H54 (cell line): ENCODE measurements at regions not wholly inside any gene's neighbourhood (a gene's known extent, or its start where the extent isn't known, plus 50 kb on each side); places are given as distances from the start of the nearest gene placed in this dataset.
"Not testable (repeated sequence)": the region's sequence is repeated elsewhere in the genome, so short reads cannot be mapped to it uniquely, and the experiment has no call there.

Experiments
- DNase-seq: peaks from one replicate; pipeline ENCODE4 v3.0.0; 2011; ENCODE audit warnings: low spot score, mixed read lengths; ENCODE audit not compliant: insufficient read length
- FAIRE-seq: peaks from 3 replicates; lab custom pipeline; 2011; peaks lifted over from hg19 to GRCh38; lab: Jason Lieb, UNC
- POLR2A ChIP-seq: IDR thresholded peaks from 2 replicates; pipeline ENCODE4 v1.6.1; 2011; ENCODE audit warnings: low read depth, mild to moderate bottlenecking, low read length

DNA sequence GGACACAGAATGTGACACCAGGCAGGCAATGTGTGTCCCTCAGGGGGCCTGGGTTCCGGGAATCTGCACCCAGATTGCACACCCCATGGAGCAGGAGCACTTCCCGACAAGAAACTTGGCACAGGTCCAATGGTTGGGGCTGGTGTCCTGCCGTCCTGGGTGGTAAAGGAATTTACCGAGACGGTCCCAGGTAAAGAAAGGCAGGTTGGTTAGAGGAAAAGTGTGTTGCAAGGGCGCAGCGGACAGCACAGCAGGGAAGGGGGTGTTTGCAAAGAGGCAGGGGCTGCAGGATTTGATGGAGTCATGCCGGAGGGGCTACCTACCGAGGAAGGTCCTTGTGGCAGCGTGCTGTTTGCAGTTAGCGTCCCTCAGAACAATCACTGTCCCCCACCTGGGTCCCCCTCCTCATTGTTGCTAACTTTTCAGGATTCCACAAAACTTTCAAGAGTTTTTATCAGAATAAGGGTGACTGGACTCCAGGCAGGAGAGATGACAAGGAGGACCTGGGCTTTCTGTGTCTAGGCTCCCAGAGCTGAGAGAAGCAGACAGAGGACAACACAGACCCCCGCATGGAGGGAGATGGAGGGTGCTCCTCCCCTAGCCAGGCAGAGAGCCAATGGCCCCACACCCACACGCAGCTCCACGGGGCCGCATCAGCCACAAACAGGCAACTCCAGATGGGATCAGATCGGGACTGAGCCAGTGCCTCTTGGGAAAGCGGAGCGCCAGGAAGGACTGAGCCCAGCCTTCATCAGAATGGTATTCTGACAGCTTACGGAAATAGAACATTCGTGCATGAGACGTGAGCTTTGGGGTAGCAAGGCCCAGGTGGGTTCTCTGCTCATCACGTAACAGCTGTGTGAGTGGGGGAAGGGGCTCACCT is 1423.9 kb downstream of the BRD1 start:
- no peak for DNase-seq
- no peak for TF ChIP-seq POLR2A
- FAIRE-seq = no peak

DNA sequence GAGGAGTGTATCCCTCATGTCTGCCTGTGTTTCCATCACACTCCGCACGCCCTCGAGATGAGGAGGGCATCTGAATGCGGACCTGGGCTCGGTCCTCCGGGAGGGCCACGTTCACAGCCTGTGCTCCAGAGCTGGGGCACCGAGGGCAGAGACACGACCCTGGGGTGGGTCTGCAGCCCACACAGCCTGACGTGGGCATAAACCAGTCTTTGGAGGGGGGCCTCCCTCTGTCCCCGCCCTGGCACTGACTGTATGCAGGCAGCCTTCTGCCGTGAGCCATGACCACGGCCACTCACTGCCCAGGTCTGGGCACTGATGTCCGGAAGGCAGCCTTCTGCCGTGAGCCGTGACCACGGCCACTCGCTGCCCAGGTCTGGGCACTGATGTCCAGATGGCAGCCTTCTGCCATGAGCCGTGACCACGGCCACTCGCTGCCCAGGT is 1425.1 kb downstream of the BRD1 start:
- DNase-seq = no peak
- FAIRE-seq = no peak
- no peak for TF ChIP-seq POLR2A

DNA sequence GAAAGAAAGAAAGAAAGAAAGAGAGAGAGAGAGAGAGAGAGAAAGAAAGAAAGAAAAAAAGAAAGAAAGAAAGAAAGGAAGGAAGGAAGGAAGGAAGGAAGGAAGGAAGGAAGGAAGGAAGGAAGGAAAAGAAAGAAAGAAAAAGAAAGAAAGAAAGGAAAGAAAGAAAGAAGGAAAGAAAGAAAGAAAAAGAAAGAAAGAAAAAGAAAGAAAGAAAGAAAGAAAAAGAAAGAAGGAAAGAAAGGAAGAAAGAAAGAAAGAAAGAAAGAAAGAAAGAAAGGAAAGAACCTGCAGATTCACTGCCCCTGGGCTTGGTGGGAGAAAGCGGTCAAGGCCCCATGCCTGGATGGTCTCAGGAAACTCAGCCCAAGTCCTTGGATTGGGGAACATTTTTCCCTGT is 1426.2 kb downstream of the BRD1 start:
- DNase-seq, FAIRE-seq: not testable (repeated sequence)

DNA sequence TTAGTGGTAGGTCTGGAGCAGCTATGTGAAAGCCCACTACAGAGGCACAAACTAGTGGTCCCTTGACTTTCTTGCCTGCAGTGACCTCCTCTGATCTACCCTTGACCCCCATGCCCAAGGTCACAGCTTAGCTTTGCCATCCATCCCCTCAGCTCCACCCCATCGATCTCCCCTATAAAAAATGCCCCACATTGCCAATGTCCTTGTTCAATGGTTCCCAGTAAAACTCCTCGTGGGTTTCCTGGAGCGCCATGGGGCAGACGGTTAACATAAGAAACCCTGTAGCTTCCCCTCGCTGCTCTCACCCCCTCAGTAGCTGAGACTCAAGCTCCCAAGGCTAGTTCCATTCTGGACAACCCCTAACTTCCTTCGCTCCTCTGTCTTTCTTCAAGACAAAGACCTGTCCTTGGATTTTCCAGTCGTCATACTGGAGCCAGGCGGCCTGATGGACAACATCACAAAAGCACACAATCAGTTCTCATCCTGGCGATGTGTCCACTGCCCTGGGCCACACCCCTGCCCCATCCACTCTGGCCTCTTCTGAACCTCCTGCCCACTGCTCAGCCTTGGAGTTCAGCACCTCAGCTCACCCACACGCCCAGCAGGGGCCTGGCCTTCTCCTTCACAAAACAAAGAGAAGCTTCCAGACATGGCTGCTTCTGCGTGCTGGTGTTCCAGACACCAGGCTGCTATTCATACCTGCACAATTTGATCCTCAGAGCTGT is 1429.3 kb downstream of the BRD1 start:
- FAIRE-seq = no peak
- no peak for TF ChIP-seq POLR2A
- no peak for DNase-seq

DNA sequence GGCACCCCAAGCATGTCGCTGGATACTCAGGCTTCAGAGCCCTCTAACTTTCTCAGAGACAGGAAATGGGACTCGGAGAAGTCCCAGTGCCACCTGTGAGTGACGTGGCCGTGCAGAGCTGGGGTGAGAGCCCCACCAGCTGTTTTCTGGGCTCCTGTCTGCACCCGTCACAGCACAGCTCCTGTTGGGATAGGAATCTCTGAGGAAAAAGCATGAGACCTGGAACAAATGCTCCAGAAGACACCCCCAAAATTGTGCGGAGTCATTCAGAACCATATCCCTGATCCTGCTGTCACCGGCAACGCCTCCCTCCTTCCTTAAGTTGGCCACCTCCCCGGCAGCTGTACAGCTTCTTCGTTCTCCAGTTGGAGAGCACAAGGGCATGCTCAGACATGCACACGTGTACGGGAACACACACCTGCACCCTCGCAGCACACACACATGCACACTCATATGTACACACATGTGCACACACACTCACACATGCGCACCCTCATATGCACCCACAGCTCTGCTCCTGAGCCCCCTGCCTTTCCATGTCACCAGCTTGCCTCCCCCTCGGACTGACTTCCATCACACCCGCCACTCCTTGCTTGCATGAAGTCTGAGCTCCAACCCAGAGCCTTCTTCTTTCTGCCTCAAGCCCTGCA is 1430.0 kb downstream of the BRD1 start:
- FAIRE-seq = no peak

DNA sequence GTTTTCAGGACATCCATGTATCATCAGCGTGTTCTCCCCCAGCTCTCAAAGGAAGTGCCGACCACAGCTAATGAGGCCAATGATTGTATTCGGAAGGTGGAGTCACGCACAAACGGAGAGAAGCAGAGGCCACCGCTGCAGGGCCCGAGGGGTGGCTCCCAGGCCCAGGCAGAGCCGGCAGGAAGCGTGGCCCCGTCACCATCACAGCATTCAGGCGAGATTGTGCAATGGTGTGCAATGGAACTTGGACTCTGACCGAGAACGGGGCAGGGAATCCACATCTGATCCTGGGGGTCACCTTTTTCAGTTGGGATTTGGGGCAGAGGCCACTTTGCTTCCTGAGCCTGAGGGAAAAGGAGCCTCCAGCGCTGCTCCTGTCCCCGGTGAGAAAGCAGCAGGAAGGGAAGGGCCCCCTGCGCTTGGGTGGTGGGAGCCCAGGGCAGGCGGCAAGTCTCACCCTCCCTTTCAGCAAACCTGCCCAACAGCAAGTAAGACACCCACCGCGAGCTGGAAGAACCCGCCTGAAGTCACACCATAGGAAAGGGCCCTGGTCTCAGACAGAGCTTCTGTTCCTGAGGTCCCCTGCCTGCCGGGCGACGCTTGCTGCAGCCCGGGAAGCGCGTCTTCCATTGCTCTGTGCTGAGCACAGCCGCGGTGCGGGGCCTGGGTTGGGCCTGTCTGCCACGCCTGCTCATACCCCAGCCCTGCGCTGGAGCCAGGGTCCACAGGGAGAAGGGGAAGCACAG is 1430.7 kb downstream of the BRD1 start:
- no peak for FAIRE-seq
- no peak for DNase-seq
- no peak for TF ChIP-seq POLR2A

More for the DNA sequence above, 1430.0 kb downstream of the BRD1 start:
- DNase-seq = no peak
- no peak for TF ChIP-seq POLR2A

DNA sequence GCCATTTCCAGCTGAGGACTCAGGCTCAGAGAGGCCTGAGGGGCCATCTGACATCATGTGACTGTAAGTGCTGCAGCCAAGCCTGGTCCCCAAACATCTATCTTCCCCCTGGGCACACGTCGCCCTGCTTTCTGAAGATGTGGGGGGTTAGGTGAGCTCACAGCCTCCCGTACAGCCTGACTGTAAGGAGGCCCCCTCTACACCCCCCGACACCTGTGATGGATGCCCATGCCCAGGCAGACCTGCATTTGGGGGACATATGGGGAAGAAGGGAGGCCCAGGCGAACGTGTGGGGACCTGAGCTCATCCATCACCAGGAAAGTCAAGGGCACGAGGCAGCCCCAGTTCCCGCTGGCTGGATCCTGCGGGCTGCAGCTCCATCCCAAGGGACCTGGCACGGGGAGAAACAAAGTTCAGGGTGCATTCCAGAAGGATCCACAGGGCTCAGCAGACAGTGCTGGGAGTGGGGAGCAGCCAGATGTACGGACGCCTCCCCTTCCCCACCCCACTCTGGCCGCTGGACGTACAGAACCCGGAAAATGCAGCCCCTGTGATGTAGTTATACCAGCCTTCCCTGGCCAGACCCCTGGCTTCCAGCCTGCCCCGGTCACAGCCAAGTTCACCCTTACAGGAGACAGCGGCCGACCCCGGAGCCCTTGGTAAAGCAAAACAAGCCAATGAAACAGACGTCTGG is 1431.4 kb downstream of the BRD1 start:
- FAIRE-seq (no peak), DNase-seq (no peak)
- no peak for TF ChIP-seq POLR2A

DNA sequence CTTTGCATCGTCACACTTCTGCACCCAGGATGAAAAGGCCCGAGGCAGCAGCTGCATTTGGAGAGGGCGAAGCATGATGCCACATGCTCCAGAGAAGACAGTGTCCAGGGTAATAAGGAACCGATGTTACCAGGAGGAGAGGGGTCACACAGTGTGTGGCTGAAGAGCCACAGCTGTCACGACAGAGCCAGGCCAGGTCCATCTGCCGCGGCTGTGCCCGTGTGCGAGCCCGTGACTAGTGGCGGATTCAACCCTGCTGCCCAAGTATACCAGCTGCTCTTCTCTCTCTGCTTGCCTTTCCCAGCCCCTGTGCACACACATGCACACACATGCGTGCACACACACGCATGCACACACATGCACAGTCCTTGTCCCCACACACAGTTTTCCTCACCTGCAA is 1432.5 kb downstream of the BRD1 start:
- FAIRE-seq (no peak), DNase-seq (no peak)
- no peak for TF ChIP-seq POLR2A

DNA sequence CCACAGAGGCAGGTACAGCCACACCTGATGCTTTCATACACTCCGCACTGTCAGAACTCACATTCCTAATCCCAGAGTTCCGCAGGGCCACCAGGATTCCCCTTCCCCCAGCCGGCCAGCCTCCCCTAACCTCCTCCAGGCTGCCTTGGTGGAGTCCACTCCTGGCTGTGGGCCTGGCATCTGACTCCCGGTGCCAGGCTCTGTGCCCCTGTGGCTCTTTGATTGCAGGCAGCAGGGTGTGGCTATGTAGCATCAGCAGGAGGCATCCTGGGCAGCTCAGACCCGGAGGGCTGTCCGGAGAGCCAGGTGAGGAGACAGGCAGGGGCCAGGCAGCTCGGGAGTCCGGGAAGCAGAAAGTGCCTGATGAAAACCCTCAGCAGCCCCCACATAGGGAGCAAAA is 1432.9 kb downstream of the BRD1 start:
- TF ChIP-seq POLR2A = no peak
- no peak for FAIRE-seq
- DNase-seq = no peak

DNA sequence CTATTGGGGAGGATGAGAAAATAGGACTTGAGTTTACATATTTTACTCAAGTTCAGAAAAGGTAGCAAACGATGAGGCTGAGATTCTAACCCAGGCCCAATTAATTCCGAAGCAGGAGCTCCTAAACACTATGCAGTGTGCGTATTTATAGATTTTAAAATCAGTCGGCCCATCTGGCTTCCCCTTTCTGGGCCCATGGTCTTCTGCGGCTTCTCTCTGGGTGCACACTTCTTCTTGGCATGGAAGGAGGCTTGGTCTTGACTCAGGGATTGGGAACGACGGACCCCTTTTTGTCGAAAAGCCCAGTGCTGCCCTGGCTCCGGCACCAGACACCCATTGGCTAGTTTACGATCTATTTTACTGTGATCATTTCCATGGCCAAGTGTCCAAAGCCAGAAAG is 1433.8 kb downstream of the BRD1 start:
- DNase-seq (no peak), FAIRE-seq (no peak)
- no peak for TF ChIP-seq POLR2A

DNA sequence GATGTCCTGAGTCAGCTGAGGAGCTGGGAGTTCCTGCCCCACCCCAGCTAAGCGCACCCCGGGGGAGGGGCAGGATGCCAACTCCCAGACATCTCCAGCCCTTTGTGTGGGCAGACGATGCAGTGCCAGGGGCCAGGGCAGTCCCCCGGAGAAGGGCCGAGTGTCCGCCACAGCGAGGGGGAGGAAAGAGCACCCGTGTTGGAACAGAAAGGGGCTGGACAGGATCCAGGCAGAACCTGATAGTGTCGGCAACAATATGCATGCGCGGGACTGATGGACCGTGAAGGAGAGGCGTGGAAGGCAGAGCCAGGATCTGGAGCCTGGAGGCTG is 1434.7 kb downstream of the BRD1 start:
- TF ChIP-seq POLR2A = no peak
- no peak for FAIRE-seq
- no peak for DNase-seq

DNA sequence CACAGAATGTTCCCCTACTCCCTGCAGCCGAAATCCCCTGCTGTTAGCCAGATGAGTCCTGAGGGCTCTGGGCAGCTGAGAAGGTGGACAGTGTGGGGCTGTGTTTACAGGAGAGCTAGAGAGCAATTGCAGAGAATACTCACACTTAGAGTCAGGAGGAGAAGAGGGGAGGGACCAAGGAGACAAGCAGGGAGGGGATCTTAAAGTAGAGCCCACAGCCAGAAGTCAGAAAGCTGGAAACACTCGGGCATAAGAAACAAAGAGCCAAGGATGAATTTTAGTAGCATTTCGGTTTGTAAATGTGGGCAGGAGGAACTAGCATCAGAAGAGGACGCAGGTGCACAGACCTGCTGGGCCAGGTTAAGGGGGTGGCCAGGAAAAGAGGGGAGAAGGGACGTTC is 1435.9 kb downstream of the BRD1 start:
- no peak for TF ChIP-seq POLR2A
- FAIRE-seq = no peak
- no peak for DNase-seq

DNA sequence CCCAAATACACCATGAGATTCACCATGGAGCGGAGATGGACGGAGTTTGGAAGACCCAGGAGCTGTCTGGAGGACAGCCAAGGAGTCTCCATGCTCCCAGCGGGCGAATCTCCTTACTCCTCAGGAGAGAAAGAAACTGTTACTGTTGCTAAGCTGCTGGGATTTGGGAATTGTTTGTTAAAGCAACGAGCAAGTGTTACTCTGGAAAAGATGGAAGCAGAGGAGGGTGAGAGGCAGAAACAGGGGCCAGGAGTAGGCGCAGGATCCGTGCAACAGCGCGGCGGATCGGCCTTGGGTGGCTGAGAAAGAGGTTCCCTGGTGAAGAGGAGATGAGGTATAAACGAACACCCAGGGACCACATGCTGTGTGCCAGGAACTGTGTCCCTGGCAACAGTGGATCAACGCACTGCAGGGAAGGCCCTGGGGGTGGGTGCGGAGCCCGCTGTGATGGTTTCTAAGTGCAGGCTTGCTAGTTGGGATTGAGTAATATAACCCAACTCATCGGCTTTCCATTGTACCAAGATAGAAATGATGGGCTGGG is 1436.4 kb downstream of the BRD1 start:
- FAIRE-seq (no peak), DNase-seq (no peak)
- TF ChIP-seq POLR2A = no peak

DNA sequence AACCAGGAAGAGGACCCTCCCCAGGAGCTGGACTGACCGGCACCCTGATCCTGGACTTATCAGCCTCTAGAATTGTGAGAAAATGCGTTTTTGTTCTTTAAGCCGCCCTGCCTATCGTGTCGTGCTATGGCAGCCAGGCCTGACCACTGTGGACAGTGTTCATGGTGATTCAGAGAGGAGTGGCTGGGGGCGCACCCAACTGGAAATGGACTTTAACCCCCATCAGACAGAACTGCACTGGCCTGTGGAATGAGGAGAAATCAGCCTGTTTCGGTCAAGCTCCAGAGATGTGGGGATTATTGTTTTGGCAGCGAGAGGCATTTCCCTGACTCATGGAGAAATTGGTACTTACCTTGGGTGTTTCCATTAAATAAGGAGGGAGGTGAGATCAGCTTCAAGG is 1437.8 kb downstream of the BRD1 start:
- FAIRE-seq = no peak
- DNase-seq = no peak
- no peak for TF ChIP-seq POLR2A
